Glomerular endothelial cell (primary cell): ENCODE measurements at regions not wholly inside any gene's neighbourhood (a gene's known extent, or its start where the extent isn't known, plus 50 kb on each side); places are given as distances from the start of the nearest gene placed in this dataset.

Source experiments
- DNase-seq: peaks from one replicate; pipeline ENCODE4 v3.0.0-alpha.2; 2011; ENCODE audit warnings: low read depth, low spot score; ENCODE audit errors: extremely low read depth

GRCh38 chr10:4102802-4103344 lies 317.9 kb upstream of the KLF6 start:
- DNase-seq, result no peak

- DNase-seq, result no peak
Observed at GRCh38 chr10:4101918-4102654, 317.1 kb upstream of the KLF6 start.

- no peak for DNase-seq
Observed at GRCh38 chr10:4100380-4100779, 315.4 kb upstream of the KLF6 start.

- DNase-seq, result no peak
Observed at GRCh38 chr10:4099202-4099601, 314.2 kb upstream of the KLF6 start.

- DNase-seq, result no peak
Observed at GRCh38 chr10:4095166-4095917, 310.3 kb upstream of the KLF6 start.

GRCh38 chr10:4094751-4095150 lies 309.7 kb upstream of the KLF6 start:
- no peak for DNase-seq

- DNase-seq, result no peak
Observed at GRCh38 chr10:4093438-4093837, 308.4 kb upstream of the KLF6 start.

- DNase-seq, result no peak
Observed at GRCh38 chr10:4088354-4089066, 303.5 kb upstream of the KLF6 start.

- no peak for DNase-seq
Observed at GRCh38 chr10:4086131-4086898, 301.3 kb upstream of the KLF6 start.

GRCh38 chr10:4083509-4084003 lies 298.5 kb upstream of the KLF6 start:
- DNase-seq, result no peak

- DNase-seq, result no peak
Observed at GRCh38 chr10:4082861-4083260, 297.9 kb upstream of the KLF6 start.

- DNase-seq, result no peak
Observed at GRCh38 chr10:4081685-4082111, 296.7 kb upstream of the KLF6 start.

GRCh38 chr10:4080225-4080805 lies 295.3 kb upstream of the KLF6 start:
- no peak for DNase-seq

GRCh38 chr10:4079803-4080202 lies 294.8 kb upstream of the KLF6 start:
- no peak for DNase-seq

- DNase-seq, result no peak
Observed at GRCh38 chr10:4077804-4078203, 292.8 kb upstream of the KLF6 start.

- DNase-seq, result no peak
Observed at GRCh38 chr10:4076983-4077382, 292.0 kb upstream of the KLF6 start.

GRCh38 chr10:4075443-4075842 lies 290.4 kb upstream of the KLF6 start:
- no peak for DNase-seq

- DNase-seq, result no peak
Observed at GRCh38 chr10:4074545-4075407, 289.8 kb upstream of the KLF6 start.

- DNase-seq, result no peak
Observed at GRCh38 chr10:4073912-4074311, 288.9 kb upstream of the KLF6 start.
